HG03280 (cell line): ENCODE measurements at regions not wholly inside any gene's neighbourhood (a gene's known extent, or its start where the extent isn't known, plus 50 kb on each side); places are given as distances from the start of the nearest gene placed in this dataset.

ENCODE experiments used
- ATAC-seq: cut with Tn5 transposase; IDR thresholded peaks from one replicate; pipeline ENCODE4 v1.9.1; 2021; ENCODE audit warnings: mild to moderate bottlenecking, moderate library complexity; ENCODE audit not compliant: unreplicated experiment

DNA sequence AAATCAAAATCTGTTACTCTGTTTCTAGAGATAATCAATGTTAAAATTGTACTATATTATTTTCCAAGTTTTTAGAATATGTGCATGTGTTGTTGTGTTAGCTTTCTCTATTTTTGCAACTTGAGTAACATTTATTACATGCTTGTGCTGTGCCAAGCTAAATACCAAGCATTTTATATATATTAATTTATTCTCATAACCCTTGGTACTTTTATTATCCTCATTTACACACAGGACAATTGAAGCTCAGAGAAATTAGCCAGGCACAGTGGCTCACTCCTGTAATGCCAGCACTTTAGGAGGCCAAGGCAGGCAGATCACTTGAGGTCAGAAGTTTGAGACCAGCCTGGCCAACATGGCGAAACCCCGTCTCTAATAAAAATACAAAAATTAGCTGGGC lies 254.0 kb upstream of the DMRT1 start:
- ATAC-seq = no peak

DNA sequence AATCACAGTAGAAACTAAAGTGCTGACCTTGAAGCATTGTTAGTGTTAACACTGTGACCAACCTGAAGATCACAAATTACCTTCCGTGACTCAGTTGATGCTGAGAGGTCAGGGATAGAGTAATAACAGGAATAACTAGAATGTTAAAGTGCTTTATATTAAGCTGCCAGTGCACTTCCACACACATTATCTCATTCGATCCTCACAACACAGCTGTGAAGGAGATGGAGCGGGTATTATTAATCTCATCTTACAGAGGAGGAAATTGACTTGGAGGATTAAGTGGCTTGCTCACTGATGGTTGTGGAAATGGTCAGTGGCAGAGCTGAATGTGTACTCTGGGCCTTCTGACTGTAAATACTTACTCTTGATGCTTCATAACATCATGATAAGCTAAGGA lies 252.5 kb upstream of the DMRT1 start:
- ATAC-seq = no peak

DNA sequence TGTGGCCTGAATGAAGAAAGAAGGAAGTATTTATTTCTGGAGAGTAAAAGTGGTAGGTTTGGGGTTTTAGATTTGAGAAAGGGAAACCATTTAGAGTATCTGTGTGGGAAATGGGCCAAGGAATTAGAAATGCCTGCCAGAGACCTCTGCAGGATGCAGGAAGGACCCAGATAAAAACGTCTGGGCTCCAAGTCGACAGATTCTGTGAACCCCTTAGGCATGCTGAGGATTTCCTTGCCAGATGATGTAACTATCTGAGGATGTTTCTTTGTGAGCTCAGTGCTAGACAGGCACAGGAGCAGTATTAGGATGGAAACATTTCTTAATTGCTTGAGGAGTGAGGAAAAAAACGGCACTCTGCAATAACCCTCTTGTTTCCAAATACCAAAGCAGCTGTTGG lies 251.8 kb upstream of the DMRT1 start:
- no peak for ATAC-seq

DNA sequence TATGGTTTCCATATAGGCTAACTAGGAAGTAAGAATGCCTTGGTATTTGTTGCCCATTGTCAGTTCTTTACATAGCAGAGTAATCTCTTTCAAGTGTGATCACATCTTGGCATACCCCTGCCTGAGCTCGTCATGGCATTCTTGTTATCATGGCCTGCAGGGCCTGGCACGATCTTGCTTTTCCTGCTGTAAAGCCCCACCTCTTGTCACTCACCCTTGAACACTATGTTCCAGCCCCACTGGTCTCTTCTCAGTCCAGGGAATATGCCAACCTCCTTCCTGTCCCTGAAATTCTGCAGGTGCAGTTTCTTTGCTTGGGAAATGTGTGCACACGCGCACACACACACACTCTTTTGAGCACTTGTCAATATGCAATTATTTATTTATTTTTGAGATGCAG lies 250.2 kb upstream of the DMRT1 start:
- ATAC-seq = no peak

DNA sequence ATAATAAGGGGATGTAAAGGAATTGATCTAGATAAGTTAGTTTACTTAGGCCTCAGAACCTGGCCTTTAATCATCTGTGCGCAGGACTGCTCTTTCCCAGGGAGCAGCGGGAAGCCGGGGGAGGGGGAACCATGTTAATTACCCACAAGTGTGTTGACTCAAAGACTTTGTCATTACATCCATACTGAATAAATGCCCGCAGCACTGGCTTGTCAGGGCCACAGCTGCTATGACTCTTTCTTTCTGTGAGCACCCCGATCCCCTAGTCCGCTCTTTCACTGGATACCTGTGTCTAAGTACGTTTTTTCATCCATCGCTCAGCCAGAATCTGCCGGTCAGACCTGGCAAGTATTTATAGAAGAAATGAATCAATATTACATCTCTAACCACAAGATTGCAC lies 249.3 kb upstream of the DMRT1 start:
- ATAC-seq = no peak

DNA sequence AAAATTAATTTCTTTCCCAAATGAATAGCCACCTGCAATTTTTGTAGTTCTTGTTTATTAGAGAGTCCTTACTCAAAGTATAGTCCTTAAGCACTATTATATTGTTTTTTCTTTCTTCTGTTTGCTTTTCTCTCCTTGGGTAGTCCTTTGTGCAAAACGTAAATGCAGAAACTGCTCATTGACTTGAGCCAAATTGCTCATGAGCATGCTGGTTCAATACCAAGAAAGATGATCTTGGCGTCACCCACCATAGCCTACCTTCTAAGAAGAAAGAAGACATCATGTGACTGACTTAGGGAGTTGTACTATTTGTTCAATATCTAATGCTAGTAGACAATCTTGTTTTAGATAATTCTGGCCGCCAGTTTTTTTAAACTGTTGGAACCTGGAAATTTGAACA lies 248.8 kb upstream of the DMRT1 start:
- no peak for ATAC-seq

DNA sequence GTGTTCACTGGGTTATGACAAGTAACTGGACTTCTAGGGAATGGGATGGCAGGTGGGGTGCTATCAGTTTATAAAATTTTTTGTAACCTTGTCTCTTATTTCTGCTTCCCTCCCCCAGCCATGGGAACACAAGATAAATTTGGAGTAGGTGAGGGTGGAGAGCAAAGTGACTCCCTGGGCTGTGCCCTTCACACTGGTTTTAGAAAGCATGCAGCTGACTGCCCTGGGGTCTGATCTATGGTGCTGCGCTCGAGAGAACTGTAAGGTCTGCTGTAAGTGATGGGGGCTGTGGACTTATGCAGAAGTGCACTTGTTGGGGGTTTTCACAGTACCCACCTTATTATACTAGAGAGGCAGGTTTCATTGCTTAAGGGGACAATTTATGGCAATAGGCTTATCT lies 247.7 kb upstream of the DMRT1 start:
- no peak for ATAC-seq

DNA sequence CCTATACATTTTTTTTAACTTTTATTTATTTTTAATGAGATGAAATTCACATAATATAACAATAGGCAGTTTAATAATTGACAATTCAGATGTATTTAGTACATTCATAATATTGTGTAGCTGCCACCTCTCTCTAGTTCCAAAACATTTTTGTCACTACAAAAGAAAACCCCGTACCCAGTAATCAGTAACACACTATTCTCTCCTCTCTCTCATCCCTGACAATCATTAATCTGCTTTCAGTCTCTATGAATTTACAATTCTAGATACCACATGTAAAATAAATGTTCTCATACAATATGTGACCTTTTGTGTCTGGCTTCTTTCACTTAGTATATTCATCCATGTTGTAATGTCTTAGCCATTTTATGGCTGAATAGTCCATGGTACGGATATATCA lies 244.8 kb upstream of the DMRT1 start:
- ATAC-seq = no peak

DNA sequence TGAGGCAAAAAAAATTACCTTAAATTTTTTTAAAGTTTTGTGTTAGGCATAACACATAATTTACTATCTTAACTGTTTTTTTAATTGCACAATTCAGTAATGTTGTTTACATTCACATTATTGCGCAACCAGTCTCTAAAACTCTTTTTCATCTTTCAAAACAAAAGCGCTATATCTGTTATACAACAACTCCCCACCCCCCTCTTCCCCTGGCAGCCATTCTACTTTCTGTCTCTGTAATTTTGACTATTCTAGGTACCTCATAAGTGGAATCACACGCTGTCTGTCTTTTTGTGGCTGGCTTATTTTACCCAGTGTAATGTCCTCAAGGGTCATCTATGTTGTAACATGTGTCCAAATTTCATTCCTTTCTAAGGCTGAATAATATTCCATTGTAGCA lies 241.5 kb upstream of the DMRT1 start:
- ATAC-seq = no peak

DNA sequence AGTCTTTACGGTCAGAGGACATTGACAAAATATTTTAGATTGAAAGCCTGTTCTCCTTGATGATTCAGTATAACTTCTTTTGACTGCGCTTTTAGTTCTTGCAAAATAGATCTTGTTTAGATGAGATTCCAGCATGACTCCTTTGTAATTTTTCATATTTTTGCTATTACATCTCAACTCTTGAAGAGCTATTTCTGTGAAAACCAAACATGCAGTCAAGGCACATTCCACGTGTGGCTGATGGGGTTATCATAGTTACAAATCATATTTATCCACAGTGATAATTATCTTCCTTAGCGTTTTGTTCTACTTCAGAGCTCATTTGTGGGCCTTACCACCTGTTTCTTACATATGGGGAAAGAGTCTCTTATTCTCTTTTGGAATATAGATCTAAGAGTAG lies 238.8 kb upstream of the DMRT1 start:
- ATAC-seq = no peak

DNA sequence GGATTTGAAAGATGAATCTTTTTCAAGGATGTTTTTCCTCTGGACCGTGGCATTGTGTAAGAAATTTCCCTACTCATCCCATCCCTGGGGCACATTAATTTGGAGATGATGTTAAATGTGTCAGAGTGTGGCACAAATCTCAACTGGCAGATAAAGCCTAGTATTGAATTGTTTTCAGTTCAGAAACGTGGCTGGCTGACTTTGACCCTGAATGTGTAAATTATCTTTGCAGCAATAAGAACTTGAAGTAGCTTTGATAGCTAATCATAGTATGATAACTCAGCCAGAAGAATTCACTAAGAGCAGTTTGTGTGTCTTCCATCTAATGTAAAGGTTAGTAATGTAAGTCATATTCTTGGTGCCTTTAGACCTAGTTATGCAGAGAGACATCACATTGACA lies 238.4 kb upstream of the DMRT1 start:
- ATAC-seq = no peak

DNA sequence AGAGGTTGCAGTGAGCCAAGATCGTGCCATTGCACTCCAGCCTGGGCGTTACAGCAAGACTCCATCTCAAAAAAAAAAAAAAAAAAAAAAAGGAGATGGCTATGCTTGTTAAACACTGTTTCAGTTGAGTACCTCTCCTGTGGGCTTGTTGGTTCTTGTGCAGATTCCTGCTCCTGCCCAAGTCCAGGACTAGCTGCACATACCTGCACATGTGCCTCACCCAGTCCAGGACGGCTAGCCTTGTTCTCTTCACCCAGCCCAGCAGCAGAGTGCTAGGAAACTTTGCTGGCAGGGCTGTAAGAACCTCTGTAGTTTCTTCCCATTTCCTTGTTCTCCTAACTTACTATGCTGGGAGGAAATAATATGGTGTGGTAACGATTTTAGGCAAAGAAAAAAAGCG lies 234.1 kb upstream of the DMRT1 start:
- no peak for ATAC-seq

DNA sequence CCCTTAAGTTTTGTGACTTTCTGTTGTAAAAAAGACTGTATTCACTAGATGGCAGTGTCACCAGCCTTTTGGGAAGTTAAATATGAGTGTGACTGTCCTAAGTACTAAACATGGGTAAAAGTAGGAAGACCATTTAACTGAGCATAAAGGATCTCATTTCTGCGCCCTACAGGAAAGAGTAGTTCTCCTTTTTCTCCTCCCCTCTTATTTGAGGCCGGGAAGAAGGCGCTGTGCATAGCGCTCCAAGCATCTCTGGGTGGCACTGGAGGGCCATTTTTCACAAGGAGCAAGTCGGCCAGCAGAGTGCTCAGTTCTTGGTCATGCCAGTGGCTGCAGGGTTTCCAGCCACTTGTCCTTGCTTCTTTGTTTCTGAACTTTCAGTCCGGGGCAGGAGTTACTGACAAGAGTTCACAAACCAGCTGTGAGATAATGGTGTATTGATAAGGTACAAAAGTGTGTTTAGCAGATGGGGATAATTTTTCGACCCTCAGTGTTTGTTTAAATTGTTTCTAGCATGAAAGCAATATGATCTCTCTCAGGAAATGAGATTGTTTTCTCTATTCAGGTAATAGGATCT lies 227.6 kb upstream of the DMRT1 start:
- ATAC-seq = peak; percentile 93

DNA sequence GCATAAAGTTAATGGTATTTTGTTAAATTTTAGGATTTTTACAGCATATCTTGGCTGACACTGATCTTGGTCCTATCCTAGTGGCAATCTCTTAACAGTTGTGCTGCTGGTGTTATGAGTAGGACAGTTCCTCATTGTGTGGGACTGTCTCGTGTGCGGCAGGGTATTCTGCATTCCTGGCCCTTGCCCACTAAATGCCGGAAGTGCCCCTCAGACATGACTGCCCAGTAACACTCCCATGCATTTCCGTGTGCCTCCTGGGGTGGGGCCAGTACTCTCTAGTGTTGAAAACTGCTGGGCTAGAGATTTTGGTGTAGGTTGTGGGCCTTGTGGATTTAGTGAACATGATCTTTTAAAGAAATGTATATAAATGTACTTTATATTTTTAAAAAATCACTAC lies 227.1 kb upstream of the DMRT1 start:
- ATAC-seq = no peak

DNA sequence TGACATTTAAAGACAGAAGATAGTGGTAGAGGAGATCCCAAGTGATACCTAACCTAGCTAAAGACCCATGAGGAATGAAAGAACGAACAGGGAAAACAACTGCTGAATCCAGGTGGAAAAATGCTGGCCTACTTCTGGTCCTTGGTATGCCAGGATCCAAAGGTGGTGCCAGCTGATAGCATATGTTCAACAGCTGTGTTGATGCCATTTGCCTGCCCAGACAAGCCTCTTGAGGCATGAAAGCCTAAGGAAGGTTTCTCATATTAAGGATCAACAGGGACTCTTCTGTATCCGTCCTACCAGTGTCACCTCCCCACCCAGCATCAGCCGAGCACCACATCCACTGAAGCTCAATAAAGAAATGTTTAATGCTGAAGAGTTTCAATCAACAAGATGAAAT lies 225.7 kb upstream of the DMRT1 start:
- ATAC-seq = no peak

DNA sequence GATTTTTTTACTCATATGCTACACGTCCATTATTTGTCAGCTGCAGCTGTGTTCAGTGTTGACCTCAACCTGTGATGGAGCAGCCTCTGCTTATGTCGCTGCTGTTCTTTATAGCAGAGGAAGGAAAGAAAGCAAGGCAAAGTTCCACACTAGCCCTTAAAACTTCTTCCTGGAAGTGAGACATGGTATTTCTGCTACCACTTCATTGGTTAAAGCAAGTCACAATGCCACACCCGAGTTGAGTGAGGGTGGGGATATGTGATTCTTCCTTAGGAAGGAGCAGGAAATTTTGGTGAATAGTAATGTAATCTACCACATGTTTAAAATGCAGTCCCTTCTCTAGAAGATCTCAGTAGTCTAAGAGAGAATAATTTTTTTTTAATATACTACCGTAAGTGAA lies 224.8 kb upstream of the DMRT1 start:
- ATAC-seq = no peak

DNA sequence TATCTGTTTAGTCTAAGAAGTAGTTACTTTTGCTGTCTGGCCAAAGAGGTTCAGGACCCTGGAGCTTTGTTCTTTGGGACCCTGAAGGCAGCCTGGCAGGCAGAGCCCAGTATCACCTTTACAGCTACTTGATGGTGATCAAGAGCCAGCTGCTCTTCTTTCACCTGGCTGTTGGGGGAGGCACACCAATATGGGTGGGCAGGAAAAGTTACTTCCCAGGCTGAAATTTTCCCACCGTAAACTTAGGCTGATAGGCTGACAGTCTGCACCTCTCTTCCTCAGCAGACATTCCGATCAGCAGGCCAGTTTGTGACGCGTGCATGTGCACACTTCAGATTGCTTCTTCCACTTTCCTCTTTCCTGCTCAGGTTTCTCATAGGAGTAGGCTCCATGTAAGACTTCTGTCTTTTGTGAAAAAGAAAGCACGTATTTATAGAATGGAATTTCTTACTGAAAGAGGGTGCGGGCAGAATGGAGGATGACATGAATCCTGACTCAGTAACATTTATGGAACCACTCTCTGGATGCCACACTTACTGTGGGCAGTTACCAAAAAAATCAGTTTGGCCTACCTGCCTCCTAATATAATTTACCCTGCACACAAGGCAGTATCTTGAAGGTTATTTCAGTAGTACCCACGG lies 223.9 kb upstream of the DMRT1 start:
- ATAC-seq = no peak

DNA sequence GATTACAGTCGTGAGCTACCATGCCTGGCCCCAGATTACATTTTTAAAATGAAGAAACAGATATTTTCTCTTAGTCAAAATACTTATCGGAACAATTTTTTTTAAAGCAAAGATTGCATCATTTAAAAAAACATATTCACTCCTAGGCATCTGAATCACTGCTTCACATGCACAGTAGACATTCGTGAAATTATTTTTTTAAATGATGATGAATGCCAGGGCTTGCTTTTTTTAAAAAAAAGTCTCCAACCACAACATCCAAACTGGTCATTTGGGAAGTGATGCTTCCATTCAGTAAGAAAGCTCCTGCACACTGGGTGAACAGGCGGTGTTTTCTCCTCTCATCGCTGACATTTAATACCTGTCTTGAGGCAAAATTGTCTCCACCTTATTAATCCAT lies 223.0 kb upstream of the DMRT1 start:
- no peak for ATAC-seq

DNA sequence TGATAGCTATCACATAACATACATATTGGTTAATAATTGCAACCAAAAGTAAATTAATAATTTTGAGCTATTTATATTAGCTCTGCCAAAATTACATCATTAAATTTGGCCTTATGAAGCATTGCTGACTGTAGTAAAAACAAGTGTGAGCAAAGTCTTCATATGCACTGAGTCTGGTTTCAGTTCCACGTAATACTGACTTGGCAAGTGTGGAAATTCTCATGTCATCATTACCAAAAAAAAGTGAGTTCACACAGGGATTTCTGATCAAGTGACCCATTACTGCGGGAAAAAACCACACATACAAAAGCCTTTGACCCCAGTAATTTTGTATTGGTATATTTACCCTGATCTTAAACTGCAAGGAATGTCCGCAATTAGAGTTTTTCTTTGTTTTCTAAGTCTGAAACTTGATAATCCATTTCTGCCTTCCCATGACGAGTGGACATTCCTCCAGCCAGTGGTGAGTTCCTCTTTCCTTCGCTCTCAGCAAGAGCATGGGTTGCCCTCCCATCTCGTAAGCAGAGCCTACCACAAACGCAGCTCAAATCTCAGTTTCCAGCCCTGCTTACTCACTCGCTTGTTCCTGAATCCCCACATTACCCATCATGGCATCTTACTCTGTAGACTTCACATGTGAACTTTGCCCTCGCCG lies 220.2 kb upstream of the DMRT1 start:
- no peak for ATAC-seq

DNA sequence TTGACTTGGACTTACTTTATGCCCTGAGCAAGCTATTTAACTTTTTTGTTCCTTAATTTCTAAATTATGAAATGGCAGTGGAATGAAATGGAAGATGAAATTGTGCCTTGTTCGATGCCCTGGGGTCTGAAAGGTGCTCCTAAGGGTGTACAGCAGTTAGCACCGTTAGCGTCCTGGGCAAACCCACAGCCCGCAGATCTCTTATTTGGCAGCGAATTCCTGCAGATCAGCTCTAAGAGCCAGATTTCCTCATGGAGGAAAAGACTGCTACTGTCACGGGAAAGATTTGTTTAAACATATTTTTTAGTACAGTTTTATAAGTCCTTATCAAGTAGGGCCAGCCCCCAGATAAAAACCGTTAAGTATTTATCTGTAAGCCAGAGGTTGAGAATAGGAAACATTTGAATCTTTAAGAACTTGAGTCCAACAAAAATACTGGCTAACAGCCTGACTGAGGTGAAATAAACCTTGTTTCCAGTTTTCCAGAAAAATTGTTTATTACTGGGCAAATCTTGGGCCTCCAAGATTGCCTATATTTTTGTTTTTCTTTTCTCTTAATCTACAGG lies 216.5 kb upstream of the DMRT1 start:
- no peak for ATAC-seq

DNA sequence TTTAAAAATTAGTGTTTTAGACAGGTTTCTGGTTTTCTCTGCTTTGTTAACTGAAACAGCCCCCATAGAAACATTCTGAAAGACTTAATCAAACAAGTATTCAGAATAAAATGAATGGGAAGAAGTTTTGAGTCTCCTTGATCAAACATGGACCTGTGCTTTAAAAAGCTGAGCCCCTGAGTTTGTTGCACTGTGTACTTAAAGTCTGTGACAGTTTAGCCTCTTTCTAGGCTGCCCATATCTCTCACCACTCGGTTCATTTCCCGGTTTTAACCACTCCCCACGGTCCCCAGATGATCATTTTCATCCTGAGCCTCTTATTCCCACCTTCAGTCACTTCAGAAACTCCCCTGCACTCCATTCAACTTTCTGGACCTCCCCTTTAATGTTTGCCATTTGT lies 215.9 kb upstream of the DMRT1 start:
- ATAC-seq = no peak

DNA sequence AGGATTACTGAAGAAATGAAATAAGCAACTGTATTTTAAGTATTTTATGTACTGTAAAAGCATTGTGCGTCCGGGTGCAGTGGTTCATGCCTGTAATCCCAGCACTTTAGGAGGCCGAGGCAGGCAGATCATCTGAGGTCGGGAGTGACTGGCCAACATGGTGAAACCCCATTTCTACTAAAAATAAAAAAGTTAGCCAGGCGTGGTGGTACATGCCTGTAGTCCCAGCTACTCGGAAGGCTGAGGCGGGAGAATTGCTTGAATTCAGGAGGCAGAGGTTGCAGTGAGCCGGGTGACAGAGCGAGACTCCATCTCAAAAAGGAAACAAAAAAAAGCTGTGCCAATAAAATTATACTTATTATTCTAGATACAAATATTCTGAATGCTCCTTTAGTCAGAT lies 215.4 kb upstream of the DMRT1 start:
- peak; percentile 10 for ATAC-seq
